ENCODE measurements at regions not wholly inside any gene's neighbourhood (a gene's known extent, or its start where the extent isn't known, plus 50 kb on each side); places are given as distances from the start of the nearest gene placed in this dataset.
A peak's percentile ranks its signal among the peaks of the same experiment; 100 is the strongest.

DNA sequence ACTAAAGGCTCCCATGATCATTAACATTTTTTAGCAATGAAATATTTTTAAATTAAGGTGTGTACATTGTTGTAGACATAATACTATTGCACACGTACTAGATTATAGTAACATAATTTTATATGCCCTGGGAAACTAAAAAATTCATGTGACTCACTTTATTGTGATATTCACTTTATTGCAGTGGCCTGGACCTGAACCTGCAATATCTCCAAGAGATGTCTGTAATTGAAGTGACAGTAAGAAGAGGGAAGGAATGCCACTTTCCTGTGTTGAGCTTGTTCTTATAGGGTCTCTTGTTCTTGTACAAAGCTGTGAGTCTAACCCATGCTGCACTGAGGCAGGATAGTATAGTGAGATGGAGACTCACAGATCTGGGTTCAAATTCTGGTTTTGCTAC lies 66.9 kb upstream of the USP24 start (continued):
- TF ChIP-seq ATRX (CRISPR knock-in tag; IDR thresholded peaks at IDR 0.05; ENCODE audit: borderline replicate concordance) (no peak), RBAK (CRISPR knock-in tag; IDR thresholded peaks at IDR 0.05) (no peak), ZNF33A (CRISPR knock-in tag; IDR thresholded peaks at IDR 0.05; ENCODE audit: borderline replicate concordance) (no peak), FIP1L1 (IDR thresholded peaks at IDR 0.05; ENCODE audit: borderline replicate concordance, insufficient read depth, low read depth, low read length) (no peak)

DNA sequence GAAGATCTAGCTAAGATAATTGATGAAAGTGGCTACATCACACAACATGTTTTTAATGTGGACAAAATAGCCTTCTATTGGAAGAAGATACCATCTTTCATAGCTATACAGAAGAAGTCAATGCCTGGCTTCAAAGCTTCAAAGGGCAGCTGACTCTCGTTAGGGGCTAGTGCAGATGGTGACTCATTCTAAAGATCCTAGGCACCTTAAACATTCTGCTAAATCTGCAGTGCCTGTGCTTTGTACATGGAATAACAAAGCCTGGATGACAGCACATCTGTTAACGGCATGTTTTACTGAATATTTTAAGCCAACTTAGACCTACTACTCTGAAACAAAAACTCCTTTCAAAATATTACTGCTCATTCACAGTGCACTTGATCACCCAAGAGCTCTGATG lies 65.6 kb upstream of the USP24 start:
- ChIA-PET CTCF (ENCODE audit: low intra/inter-chr PET ratio, low total read pairs) (no interaction called here), POLR2A (no interaction called here)
- in situ Hi-C loops (cut with HindIII; ENCODE audit: extremely low pct_ligation_motif_present, low pct_unique_long_range_greater_than_20kb) = loop anchor here (10.0 kb wide), 4 partner anchors 614 to 1534 kb away; partner anchors contain the start of gene FYB2

More for the DNA sequence above, 65.6 kb upstream of the USP24 start:
- ATAC-seq (no peak), DNase-seq (ENCODE audit: low spot score) (no peak), FAIRE-seq (no peak)
- TF ChIP-seq, protein P1, sequence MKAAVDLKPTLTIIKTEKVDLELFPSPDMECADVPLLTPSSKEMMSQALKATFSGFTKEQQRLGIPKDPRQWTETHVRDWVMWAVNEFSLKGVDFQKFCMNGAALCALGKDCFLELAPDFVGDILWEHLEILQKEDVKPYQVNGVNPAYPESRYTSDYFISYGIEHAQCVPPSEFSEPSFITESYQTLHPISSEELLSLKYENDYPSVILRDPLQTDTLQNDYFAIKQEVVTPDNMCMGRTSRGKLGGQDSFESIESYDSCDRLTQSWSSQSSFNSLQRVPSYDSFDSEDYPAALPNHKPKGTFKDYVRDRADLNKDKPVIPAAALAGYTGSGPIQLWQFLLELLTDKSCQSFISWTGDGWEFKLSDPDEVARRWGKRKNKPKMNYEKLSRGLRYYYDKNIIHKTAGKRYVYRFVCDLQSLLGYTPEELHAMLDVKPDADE (CRISPR knock-in tag; IDR thresholded peaks at IDR 0.05) = no peak
- TF ChIP-seq FOSL2 (CRISPR knock-in tag; IDR thresholded peaks at IDR 0.05) = peak; percentile 45
- TF ChIP-seq, protein P2, sequence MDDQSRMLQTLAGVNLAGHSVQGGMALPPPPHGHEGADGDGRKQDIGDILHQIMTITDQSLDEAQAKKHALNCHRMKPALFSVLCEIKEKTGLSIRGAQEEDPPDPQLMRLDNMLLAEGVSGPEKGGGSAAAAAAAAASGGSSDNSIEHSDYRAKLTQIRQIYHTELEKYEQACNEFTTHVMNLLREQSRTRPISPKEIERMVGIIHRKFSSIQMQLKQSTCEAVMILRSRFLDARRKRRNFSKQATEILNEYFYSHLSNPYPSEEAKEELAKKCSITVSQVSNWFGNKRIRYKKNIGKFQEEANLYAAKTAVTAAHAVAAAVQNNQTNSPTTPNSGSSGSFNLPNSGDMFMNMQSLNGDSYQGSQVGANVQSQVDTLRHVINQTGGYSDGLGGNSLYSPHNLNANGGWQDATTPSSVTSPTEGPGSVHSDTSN (CRISPR knock-in tag; IDR thresholded peaks at IDR 0.05; ENCODE audit: borderline replicate concordance) = no peak
- no peak for TF ChIP-seq RXRB (CRISPR knock-in tag; IDR thresholded peaks at IDR 0.05; ENCODE audit: borderline replicate concordance)
- no peak for TF ChIP-seq KDM5B (CRISPR knock-in tag; IDR thresholded peaks at IDR 0.05; ENCODE audit: borderline replicate concordance)
- TF ChIP-seq RBM22 (optimal IDR thresholded peaks at IDR 0.05; ENCODE audit: low read length) = no peak
- TF ChIP-seq, protein P3, sequence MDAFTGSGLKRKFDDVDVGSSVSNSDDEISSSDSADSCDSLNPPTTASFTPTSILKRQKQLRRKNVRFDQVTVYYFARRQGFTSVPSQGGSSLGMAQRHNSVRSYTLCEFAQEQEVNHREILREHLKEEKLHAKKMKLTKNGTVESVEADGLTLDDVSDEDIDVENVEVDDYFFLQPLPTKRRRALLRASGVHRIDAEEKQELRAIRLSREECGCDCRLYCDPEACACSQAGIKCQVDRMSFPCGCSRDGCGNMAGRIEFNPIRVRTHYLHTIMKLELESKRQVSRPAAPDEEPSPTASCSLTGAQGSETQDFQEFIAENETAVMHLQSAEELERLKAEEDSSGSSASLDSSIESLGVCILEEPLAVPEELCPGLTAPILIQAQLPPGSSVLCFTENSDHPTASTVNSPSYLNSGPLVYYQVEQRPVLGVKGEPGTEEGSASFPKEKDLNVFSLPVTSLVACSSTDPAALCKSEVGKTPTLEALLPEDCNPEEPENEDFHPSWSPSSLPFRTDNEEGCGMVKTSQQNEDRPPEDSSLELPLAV (CRISPR knock-in tag; conservative IDR thresholded peaks at IDR 0.05; ENCODE audit: low read depth) = no peak
- TF ChIP-seq HMGA1 (CRISPR knock-in tag; conservative IDR thresholded peaks at IDR 0.05) = no peak
- no peak overlapping the region for H3K4me3 ChIP-seq (replicated peaks in 1 of 3; ENCODE audit: insufficient read depth in 1 of 3, low read depth in 2 of 3, low read length in 3 of 3)
- H3K27ac ChIP-seq (ENCODE audit: extremely low read length, insufficient read depth, low read length) = no peak overlapping the region
- no peaks in the 10 kb centered on the region; a peak in 1 of 5 replicates for H3K27me3 ChIP-seq (ENCODE audit: control insufficient read depth in 1 of 2, insufficient read depth in 2 of 2, low read length in 2 of 2)
- no peak overlapping the region for H3K9ac ChIP-seq (ENCODE audit: insufficient read depth, low read depth, low read length)
- H2AFZ ChIP-seq (ENCODE audit: low read length) = no peak overlapping the region
- 0% methylated on average over 2 of the region's 2 CpGs for WGBS (ENCODE audit: low lambda C conversion rate)
- H3K4me2 ChIP-seq (ENCODE audit: low read depth, low read length) = no peak overlapping the region
- no peaks in the 10 kb centered on the region for H3K9me3 ChIP-seq (ENCODE audit: low read length)
- intact Hi-C loops (cut with micrococcal nuclease; ENCODE audit: unreplicated experiment) = no loop called here
- peaks cover 41% of the 10 kb centered on the region for H3K4me1 ChIP-seq (ENCODE audit: insufficient read depth, low read length)
- no peaks in the 10 kb centered on the region for H3K36me3 ChIP-seq (replicated peaks in 1 of 2; ENCODE audit: control insufficient read depth in 1 of 2, insufficient read depth in 2 of 2, low read length in 2 of 2)
- BruUV-seq (replicated peaks) = no TSS peak
- no peaks in the 10 kb centered on the region for H3K79me2 ChIP-seq (ENCODE audit: insufficient read depth, low read length)
- no peaks in the 10 kb centered on the region for H4K20me1 ChIP-seq (ENCODE audit: insufficient read depth, low read length)
